Endothelial cell of umbilical vein (primary cell): ENCODE measurements at regions not wholly inside any gene's neighbourhood (a gene's known extent, or its start where the extent isn't known, plus 50 kb on each side); places are given as distances from the start of the nearest gene placed in this dataset.

Experiments used
- BruUV-seq: library from RNA; stranded (reverse); fragments of 400-500 nt; replicated peaks from 2 replicates; lab custom pipeline; 2021; lab: Mats Ljungman, UMichigan
- CTCF ChIA-PET: fragments of 300-600, 350-600 bp; sonication (Branson Sonifier 250); formaldehyde crosslinking; loops from one replicate; lab custom pipeline; 2021; ENCODE audit warnings: antibody characterized with exemption, inconsistent platforms; lab: Charles Lee
- POLR2A ChIA-PET: fragments of 300-600, 350-600 bp; sonication (Branson Sonifier 250); formaldehyde crosslinking; loops from one replicate; lab custom pipeline; 2021; ENCODE audit warnings: antibody characterized with exemption, inconsistent platforms; lab: Charles Lee
- DNase-seq: peaks from one replicate; pipeline ENCODE4 v3.0.0-alpha.2; 2011; ENCODE audit warnings: low read depth, low spot score
- FAIRE-seq: peaks from 2 replicates; lab custom pipeline; 2011; peaks lifted over from hg19 to GRCh38; lab: Jason Lieb, UNC
- H2AFZ ChIP-seq: 2 replicates; pipeline ENCODE4 v1.6.0; 2012; ENCODE audit warnings: low read depth, low read length, control low read depth, inconsistent platforms
- H3K27ac ChIP-seq: 2 replicates; pipeline ENCODE4 v1.5.1; 2011; ENCODE audit warnings: low read depth, mild to moderate bottlenecking, control low read depth, low read length, moderate library complexity; ENCODE audit not compliant: insufficient read depth
- H3K27me3 ChIP-seq, 2 experiments: 2 replicates each; pipeline versions ENCODE4 v1.6.0 to v1.6.1; 2011; ENCODE audit warnings: low read length in 2 of 2, mixed read lengths in 1 of 2; ENCODE audit not compliant: control insufficient read depth in 2 of 2, insufficient read depth in 2 of 2
- H3K36me3 ChIP-seq, 2 experiments: 2 replicates in 1 of 2; 3 replicates in 1 of 2; pipeline ENCODE4 v1.5.1; 2011; ENCODE audit warnings: low read length in 2 of 2, mild to moderate bottlenecking in 1 of 2, moderate library complexity in 1 of 2; ENCODE audit not compliant: control insufficient read depth in 2 of 2, insufficient read depth in 2 of 2; ENCODE audit errors: extremely low read depth in 1 of 2
- H3K4me1 ChIP-seq: 3 replicates; pipeline ENCODE4 v1.5.1; 2011; ENCODE audit warnings: mild to moderate bottlenecking, low read length; ENCODE audit not compliant: control insufficient read depth, insufficient read depth; ENCODE audit errors: extremely low read depth
- H3K4me2 ChIP-seq: 2 replicates; pipeline ENCODE4 v1.6.1; 2011; ENCODE audit warnings: low read length, control low read depth, mixed read lengths; ENCODE audit not compliant: insufficient read depth
- H3K4me3 ChIP-seq, 3 experiments: fragments of 200-600 bp in 1 of 3; sonication (generic), shearing (Covaris generic) in 1 of 3; replicated peaks in 1 of 3; 2 replicates each; pipeline ENCODE4 v1.5.1; 2011 to 2016; ENCODE audit warnings: control low read depth in 3 of 3, low read length in 3 of 3, mild to moderate bottlenecking in 2 of 3, inconsistent platforms in 1 of 3, low read depth in 1 of 3, moderate library complexity in 1 of 3; ENCODE audit not compliant: insufficient read depth in 1 of 3
- H3K79me2 ChIP-seq: 2 replicates; pipeline ENCODE4 v1.6.0; 2012; ENCODE audit warnings: low read length, inconsistent platforms; ENCODE audit not compliant: control insufficient read depth, insufficient read depth
- H3K9ac ChIP-seq: replicated peaks from 2 replicates; pipeline ENCODE3; 2011; ENCODE audit warnings: low read length, control low read depth; ENCODE audit not compliant: insufficient read depth; ENCODE audit errors: extremely low read depth
- H3K9me1 ChIP-seq: replicated peaks from 3 replicates; pipeline ENCODE4 v1.6.0; 2011; ENCODE audit warnings: mild to moderate bottlenecking, low read length; ENCODE audit not compliant: control insufficient read depth, insufficient read depth; ENCODE audit errors: extremely low read depth
- H3K9me3 ChIP-seq: replicated peaks from 2 replicates; pipeline ENCODE4 v1.5.1; 2012; ENCODE audit warnings: low read length, inconsistent platforms; ENCODE audit not compliant: control insufficient read depth, insufficient read depth
- H4K20me1 ChIP-seq: replicated peaks from 2 replicates; pipeline ENCODE3; 2011; ENCODE audit warnings: mild to moderate bottlenecking, low read length; ENCODE audit not compliant: control insufficient read depth, insufficient read depth; ENCODE audit errors: extremely low read depth
- CTCF ChIP-seq, 2 donors: IDR thresholded peaks; 1 replicate in 1 of 2; 2 replicates in 1 of 2; pipeline ENCODE4 v1.5.1; 2011; ENCODE audit warnings: low read length in 2 of 2, mild to moderate bottlenecking in 2 of 2, moderate library complexity in 2 of 2, control low read depth in 1 of 2, inconsistent platforms in 1 of 2, low read depth in 1 of 2; ENCODE audit not compliant: insufficient read depth in 1 of 2; ENCODE audit errors: extremely low read depth in 1 of 2
- EZH2 ChIP-seq: IDR thresholded peaks from 2 replicates; pipeline ENCODE4 v1.6.1; 2012; ENCODE audit warnings: borderline replicate concordance, low read depth, mild to moderate bottlenecking, moderate library complexity, low read length, inconsistent platforms; ENCODE audit not compliant: severe bottlenecking
- FOS ChIP-seq: IDR thresholded peaks from 2 replicates; pipeline ENCODE4 v1.6.1; 2011; ENCODE audit warnings: mild to moderate bottlenecking, low read length, moderate library complexity, borderline replicate concordance; ENCODE audit not compliant: insufficient read depth
- GATA2 ChIP-seq: IDR thresholded peaks from 2 replicates; pipeline ENCODE4 v1.7.0; 2011; ENCODE audit warnings: low read depth, mild to moderate bottlenecking, moderate library complexity, mixed read lengths, low read length; ENCODE audit not compliant: insufficient read length, insufficient read depth
- JUN ChIP-seq: IDR thresholded peaks from 2 replicates; pipeline ENCODE4 v1.6.1; 2011; ENCODE audit warnings: borderline replicate concordance, low read depth; ENCODE audit not compliant: insufficient read length, insufficient read depth
- MAX ChIP-seq: IDR thresholded peaks from 2 replicates; pipeline ENCODE4 v1.6.1; 2011; ENCODE audit not compliant: insufficient read depth, insufficient read length
- MYC ChIP-seq: IDR thresholded peaks from one replicate; pipeline ENCODE4 v1.6.1; 2011; ENCODE audit warnings: mild to moderate bottlenecking, low read depth, low read length
- POLR2A ChIP-seq: IDR thresholded peaks from 2 replicates; pipeline ENCODE4 v1.6.1; 2012; ENCODE audit warnings: low read depth, mild to moderate bottlenecking, control low read depth, low read length
- POLR2AphosphoS5 ChIP-seq: IDR thresholded peaks from 2 replicates; pipeline ENCODE4 v1.6.1; 2012; ENCODE audit warnings: low read depth, mild to moderate bottlenecking, control low read depth, low read length, moderate library complexity; ENCODE audit not compliant: insufficient read depth
- dilution Hi-C: fragments of 300-500 bp; cut with MboI; formaldehyde crosslinking; loops from one replicate; pipeline ENCODE4 v1.15.0; 2019; ENCODE audit warnings: low sequenced_read_pairs; ENCODE audit not compliant: extremely low pct_ligation_motif_present
- intact Hi-C: fragments of 100-400 bp; cut with micrococcal nuclease; formaldehyde crosslinking; loops from one replicate; pipeline ENCODE4 v1.10.0; 2022

- Histone ChIP-seq H3K4me2 (no peak overlapping the region), H2AFZ (no peak overlapping the region), H3K4me3 (no peak overlapping the region), H3K4me1 (no peaks in the 10 kb centered on the region), H3K27me3 (no peaks in the 10 kb centered on the region), H4K20me1 (no peaks in the 10 kb centered on the region), H3K9me3 (no peaks in the 10 kb centered on the region), H3K27ac (no peak overlapping the region), H3K79me2 (no peaks in the 10 kb centered on the region), H3K36me3 (no peaks in the 10 kb centered on the region), H3K9me1 (no peaks in the 10 kb centered on the region), H3K9ac (no peak overlapping the region)
- CTCF ChIA-PET, result interaction anchor here (1.8 kb wide), 1 partner anchor 9 kb away, joined by 5 read pairs; no protein-coding TSS in a partner anchor
- FAIRE-seq (no peak), DNase-seq (no peak)
- dilution Hi-C loops, result no loop called here
- POLR2A ChIA-PET, result no interaction called here
- no TSS peak for BruUV-seq
- intact Hi-C loops, result no loop called here
- TF ChIP-seq POLR2AphosphoS5, result no peak
- no peak for TF ChIP-seq MAX
- no peak for TF ChIP-seq MYC
- no peak for TF ChIP-seq POLR2A
- no peak for TF ChIP-seq GATA2
- no peak for TF ChIP-seq CTCF (IDR thresholded peaks at IDR 0.05; ENCODE audit: extremely low read depth in 1 of 2, insufficient read depth in 1 of 2, low read depth in 1 of 2, low read length in 2 of 2)
- TF ChIP-seq JUN, result no peak
- TF ChIP-seq FOS, result no peak
- TF ChIP-seq EZH2, result no peak
These were observed 98.9 kb upstream of the MME start for GRCh38 chr3:154981201-154981600.
